Activated CD4-positive, CD25-positive, alpha-beta regulatory T cell treated with anti-CD3 and anti-CD28 coated beads, Interleukin-2, amount 50 U/mL, for 72 hours (primary cell): ENCODE measurements at regions not wholly inside any gene's neighbourhood (a gene's known extent, or its start where the extent isn't known, plus 50 kb on each side); places are given as distances from the start of the nearest gene placed in this dataset.

ENCODE experiments used
- DNase-seq: peaks from one replicate; pipeline ENCODE4 v3.0.0; 2021

DNA sequence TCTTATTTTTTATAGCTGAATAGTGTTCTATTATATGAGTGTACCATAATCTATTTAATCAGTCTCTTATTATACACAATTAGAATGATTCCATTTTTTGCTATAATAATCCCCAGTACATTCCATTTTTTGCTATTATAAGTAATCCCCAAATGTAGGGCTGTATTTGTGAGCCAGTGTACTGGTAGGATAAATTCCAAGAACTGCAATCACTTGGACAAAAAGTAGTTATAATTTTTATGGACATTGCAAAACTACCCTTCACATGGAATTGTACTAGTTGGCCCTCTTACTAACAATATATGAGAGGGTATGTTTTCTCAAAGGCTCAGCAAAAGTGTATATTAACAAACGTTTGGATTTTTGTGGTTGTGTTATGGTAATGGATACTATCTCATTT is 481.7 kb upstream of the CLINT1 start:
- DNase-seq: no peak

DNA sequence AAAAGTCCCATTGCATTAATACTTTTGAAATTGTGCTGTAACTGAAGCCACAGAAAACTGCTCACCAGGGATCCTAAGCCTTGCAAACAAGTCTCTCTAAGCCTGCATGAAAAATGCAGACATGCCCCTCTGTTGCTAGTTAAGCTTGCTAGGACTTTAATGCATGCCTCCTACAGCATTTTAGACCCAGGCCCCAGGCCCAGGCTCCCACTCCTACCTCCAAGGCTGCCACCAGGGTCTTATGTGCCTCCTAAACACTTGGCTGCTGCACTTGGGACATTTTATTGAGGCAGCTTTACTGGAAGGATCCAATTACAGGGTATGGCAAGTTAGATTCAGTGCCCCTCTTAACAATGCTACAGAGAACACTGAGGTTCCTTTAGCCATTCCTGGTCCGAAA is 467.3 kb upstream of the CLINT1 start:
- no peak for DNase-seq

GRCh38 chr5:158324236-158324635 is 465.3 kb upstream of the CLINT1 start:
- no peak for DNase-seq

GRCh38 chr5:158322620-158323019 is 463.7 kb upstream of the CLINT1 start:
- DNase-seq: no peak

GRCh38 chr5:158320934-158321333 is 462.0 kb upstream of the CLINT1 start:
- DNase-seq: no peak

GRCh38 chr5:158320178-158320674 is 461.3 kb upstream of the CLINT1 start:
- no peak for DNase-seq

DNA sequence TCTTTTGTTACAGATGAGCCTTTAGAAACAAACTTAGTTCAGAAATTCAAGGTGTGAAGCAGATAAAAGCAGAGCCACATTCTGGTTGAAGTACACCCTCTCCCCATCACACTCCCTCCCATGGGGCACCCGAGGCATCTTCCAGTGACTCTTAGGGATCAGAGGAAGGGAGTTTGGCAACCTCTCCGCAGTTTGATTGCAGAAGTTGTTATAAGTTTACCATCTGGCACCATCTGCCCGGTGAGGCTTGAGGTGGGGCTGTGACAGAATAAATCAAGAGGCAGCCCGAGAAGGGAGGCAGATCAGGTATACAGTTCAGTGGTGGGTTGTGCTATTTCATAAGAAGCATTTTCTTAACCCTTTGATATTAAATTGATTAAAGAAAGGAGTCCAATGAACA is 458.6 kb upstream of the CLINT1 start:
- no peak for DNase-seq

DNA sequence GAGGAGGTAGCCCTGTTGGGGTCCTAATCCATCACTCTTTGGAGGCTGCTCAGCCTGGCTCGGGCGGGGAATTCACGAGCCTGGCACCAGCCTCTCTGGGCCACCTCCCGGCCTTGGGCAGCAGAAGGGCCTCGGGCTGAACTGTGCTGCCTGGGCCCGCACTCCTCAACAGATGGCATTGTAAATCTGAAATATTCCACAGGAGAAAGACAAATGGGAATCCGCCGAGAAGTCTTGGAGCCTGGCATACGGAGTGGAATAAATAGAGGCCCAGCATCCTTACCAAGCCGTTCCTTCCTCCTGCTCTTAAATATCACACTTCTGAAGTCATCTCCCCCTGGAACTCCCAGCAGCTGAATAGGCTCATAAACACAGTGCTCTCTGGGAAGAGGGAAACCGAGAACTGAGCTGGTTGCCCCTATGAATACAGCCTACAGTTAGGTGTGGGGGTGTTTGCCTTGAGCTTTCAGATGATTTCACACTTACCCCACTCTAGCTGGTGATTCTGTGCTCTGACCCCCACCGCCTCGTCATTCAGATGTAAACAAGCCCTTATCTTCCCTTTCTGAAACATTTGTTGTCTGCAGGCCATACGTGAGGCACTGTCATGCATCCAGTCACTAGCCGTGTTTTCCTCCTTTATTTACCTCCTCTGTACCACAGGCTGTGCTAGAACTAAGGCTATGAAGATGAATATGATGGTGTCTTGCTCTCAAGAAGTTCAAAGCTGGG is 455.0 kb upstream of the CLINT1 start:
- DNase-seq: no peak

- DNase-seq: no peak
Measured at GRCh38 chr5:158313027-158313732, 454.2 kb upstream of the CLINT1 start.

DNA sequence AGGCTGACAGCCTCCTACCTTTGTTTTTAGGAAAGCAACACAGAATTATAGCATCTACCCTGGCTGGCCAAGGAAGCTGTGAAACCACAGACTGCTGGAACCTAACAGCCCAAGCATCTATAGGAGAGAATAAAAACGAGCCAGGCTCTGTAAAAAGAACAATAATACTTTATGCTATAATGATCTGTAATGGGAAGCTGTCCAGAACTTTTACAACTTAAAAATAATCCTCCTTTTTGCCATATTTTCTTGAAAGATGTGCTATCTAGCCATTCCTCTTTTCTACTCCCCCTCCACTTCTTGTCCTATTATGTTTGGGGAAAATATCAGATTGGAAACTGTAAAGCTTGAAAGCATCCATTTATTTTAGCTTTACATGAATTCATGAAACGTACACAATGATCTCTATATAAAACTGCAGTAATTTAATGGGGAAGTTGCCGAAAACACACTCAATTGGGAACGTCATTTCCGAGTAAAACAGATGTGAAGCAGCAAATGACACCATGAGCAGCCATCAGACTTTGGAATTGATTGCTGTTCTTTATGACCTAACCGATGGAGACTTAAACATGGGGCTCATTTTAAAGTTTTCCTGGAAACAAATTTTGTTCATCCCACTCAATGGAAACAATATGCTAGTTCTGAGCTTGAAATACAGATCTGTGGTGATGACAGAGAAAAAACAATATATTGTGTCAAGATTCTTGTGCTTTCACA is 450.3 kb upstream of the CLINT1 start:
- DNase-seq: no peak

DNA sequence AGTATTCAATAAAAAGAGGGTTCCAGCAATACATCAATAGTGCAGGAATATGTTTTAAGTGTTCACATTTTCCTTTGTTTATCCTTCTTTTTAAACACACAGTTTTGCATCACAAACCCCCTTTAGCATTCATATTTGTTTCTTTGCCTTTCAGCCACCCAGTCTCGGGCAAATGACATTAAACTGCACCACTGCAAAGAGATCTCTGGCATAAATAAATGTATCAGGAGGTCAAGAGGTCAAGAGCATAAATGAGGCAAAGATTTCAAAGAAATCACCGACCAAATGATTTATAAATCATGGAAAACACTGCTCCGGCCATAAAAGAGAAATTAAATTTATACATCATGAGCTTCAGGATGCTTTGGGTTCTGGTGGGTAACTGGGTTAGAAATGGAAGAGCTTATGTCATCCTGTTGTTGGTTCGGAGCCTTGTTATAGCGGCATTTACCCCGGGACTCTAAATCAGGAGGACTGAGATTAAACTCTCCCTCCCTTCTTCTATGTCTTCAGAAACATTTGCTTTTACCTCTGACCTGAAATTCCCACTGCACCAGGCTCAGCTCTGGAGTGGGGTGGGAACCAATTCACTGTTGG is 449.6 kb upstream of the CLINT1 start:
- no peak for DNase-seq

DNA sequence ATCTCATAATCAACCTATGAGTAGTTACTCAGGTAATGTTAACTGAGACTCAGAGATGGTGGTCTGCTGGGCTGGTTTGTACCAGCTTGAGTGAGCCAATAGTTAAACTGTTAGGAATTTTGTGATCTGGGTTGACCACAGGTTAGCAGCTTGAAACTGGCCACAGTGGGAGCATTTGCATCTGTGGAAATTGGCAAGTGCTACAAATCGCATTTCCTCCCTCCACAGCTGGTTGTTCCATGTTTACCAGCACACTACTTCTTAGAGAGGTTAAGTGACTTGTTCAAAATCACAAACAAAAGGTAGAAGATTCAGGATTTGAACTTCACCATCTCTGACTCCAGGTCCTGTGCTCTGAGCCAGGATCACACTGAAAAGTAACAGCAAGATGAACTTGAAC is 446.9 kb upstream of the CLINT1 start:
- no peak for DNase-seq

DNA sequence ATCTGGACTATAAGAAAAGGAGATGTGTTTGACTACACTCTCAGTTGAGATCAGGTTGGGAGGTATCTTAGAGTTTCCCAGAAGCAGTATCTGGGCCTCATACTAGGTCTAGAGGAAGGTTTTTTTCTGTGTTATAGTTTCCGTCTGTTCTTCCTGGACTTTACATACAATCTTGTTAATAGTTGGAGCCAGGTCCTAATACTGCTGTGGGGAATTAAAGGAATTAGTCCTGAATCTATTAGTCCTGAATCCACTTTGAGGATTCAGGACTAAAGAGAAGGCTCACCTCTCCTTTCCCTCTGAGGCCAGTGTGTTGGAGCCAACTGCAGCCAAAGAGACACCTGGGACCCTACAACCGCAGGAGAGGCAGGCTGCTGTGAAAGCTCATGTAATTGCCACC is 445.7 kb upstream of the CLINT1 start:
- DNase-seq: no peak

GRCh38 chr5:158303883-158304282 is 444.9 kb upstream of the CLINT1 start:
- no peak for DNase-seq

DNA sequence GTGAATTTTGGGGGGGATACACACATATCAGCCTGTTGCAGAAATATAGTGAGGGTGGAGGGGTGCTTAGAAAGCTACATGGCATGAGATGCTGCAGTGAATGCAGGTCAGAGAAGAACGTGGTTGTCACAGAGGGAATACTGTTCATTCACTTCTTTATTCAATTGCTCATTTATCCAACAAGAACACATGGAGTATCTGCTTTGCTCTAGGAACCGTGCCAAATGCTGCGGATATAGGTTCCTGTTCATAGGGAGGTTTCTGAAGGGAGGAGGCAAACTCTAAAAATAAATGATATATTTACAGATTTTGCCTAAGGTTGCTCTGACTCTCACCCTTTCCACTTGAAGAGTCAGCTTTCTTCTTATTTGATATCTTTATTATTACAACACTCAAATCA is 444.3 kb upstream of the CLINT1 start:
- no peak for DNase-seq

GRCh38 chr5:158302029-158302428 is 443.1 kb upstream of the CLINT1 start:
- DNase-seq: no peak

GRCh38 chr5:158301186-158301585 is 442.2 kb upstream of the CLINT1 start:
- no peak for DNase-seq

DNA sequence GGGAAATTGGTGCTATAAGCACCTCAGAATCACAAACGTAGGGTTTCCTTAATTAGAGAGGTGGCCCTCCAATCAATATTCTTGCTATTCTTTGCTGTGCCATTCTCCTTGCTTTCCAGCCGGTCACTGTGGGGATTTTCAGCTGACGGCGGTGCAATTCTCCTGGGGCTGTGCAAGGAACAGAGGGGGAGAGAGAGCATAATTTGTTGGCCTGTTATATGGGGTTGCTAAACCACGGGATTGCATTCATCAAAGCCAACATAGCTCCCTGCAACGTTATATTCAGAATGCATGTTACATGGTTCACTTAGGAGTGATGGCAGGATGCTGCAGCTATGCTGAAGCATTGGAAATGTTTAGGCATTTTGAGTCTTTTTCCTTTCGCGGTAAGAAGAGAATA is 441.3 kb upstream of the CLINT1 start:
- no peak for DNase-seq

GRCh38 chr5:158297002-158297527 is 438.1 kb upstream of the CLINT1 start:
- DNase-seq: no peak

GRCh38 chr5:158294701-158295100 is 435.8 kb upstream of the CLINT1 start:
- DNase-seq: no peak

GRCh38 chr5:158292981-158293380 is 434.0 kb upstream of the CLINT1 start:
- DNase-seq: no peak

DNA sequence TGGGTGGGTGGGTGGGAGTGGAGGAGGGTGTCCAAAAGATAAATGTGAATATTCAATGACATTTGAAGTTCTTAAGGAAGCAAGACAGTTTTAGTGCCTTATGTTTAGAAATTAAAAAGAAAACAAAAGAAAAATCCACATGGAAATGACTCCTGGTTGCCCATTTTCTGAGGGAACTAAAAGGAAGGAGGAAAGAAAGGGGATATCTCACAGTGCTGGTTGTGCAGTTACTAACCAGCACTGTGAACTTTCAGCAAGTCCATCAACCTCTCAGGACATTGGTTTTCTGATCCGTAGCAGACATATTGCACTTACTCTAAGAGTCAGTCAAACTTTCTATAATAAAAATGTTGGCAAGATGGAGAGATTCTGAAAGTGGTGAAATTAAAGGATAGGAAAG is 431.0 kb upstream of the CLINT1 start:
- no peak for DNase-seq

DNA sequence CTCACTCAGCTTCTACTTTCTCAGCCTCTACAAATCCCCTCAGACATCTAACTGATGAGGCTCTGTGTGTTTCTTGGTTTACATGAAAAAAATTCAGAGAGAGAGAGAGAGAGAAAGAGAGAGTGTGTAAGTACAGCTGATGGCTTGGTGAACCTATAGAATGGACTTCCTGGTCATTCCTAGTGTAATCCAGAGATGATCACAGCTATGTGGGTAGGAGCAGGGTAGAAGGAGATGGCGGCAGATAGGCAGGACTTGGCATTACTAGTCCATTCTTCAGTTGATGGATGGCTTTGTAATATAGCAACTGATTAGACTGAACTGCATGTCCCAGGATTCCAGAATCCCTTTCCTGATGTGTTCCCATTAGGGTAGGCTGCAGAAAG is 429.3 kb upstream of the CLINT1 start:
- no peak for DNase-seq
